ENCODE measurements at regions not wholly inside any gene's neighbourhood (a gene's known extent, or its start where the extent isn't known, plus 50 kb on each side); places are given as distances from the start of the nearest gene placed in this dataset.
"Not testable (repeated sequence)": the region's sequence is repeated elsewhere in the genome, so short reads cannot be mapped to it uniquely, and the experiment has no call there.

DNA sequence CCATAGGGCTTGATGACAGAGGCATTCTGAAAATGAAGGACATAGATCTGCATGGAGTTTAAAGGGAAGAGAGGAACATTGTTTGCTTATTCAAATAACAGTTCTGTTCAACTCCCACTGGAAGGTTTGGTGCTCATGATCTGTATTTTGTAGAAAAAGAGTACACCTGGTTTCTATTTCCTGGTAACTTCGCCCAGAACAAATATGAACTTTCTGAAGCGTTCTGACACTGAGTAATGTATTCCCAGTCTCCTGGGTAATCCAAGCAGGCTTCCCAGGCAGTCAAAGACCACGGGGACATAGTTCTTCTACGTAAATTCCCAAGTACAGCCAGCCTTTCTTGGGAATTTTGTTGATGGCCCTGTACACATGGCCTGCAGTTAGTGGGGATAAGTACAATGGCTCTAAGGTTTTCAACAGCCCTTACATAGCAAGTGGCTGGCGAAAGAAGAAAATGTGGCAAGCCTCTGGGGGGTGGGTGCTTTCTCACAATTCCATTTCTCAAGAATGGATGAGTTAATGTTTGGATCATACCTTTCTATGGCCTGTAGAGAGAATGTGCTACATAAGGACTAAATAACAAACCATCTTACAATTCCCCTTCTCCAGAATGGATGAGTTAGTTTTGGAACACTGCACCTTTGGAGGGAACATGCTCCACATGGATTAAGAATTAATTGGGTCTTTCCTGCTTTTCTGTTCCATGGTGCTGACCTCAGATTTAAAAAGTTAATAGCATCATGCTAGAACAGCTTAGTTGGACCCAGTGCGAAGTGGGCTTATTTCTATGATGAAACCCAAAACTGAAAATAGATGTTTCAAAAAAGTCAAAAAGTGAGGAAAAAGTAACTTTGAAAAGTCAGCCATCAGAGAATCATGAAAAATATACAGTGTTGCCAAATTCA is 52.7 kb downstream of the COL6A6 start:
- no peaks in the 10 kb centered on the region for H3K36me3 ChIP-seq
- H3K4me1 ChIP-seq = no peaks in the 10 kb centered on the region
- whole genome bisulfite sequencing, 2 donors = 69 to 73% methylated on average over 6 of the region's 6 CpGs

DNA sequence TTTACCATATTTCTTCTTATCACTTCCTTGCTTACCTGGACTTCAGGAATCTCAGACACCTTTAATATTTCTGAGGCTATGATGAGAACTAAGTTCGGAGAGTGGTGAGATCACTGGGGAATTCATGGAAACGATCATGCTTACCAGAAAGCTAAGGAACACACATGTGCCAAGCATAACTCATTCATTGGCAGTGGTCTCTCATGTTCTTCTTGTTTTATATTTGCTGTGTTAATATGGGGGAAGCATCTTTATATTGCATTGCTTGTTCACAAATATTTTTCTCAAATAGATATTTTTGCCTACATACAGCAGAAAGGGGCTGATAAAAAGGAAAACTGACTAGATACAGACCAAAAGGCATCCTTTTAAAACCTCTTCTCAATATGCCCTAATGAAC is 55.8 kb downstream of the COL6A6 start:
- H3K4me1 ChIP-seq = peaks cover 0 to 6% (median 0%) of the 10 kb centered on the region in 4 donors
- H3K4me3 ChIP-seq = no peak overlapping the region
- no peak overlapping the region for H3K27ac ChIP-seq
- H3K27me3 ChIP-seq = no peaks in the 10 kb centered on the region
- TF ChIP-seq, protein P1, sequence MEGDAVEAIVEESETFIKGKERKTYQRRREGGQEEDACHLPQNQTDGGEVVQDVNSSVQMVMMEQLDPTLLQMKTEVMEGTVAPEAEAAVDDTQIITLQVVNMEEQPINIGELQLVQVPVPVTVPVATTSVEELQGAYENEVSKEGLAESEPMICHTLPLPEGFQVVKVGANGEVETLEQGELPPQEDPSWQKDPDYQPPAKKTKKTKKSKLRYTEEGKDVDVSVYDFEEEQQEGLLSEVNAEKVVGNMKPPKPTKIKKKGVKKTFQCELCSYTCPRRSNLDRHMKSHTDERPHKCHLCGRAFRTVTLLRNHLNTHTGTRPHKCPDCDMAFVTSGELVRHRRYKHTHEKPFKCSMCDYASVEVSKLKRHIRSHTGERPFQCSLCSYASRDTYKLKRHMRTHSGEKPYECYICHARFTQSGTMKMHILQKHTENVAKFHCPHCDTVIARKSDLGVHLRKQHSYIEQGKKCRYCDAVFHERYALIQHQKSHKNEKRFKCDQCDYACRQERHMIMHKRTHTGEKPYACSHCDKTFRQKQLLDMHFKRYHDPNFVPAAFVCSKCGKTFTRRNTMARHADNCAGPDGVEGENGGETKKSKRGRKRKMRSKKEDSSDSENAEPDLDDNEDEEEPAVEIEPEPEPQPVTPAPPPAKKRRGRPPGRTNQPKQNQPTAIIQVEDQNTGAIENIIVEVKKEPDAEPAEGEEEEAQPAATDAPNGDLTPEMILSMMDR (IDR thresholded peaks at IDR 0.05) = no peak
- TF ChIP-seq EP300 (IDR thresholded peaks at IDR 0.05) = no peak
- no peak for TF ChIP-seq POLR2A (IDR thresholded peaks at IDR 0.05)
- no peaks in the 10 kb centered on the region for H3K36me3 ChIP-seq
- DNase-seq (ENCODE audit: low spot score in 2 of 2) = no peak
- 48 to 60% methylated on average over 2 of the region's 2 CpGs for WGBS, 2 donors
- no peaks in the 10 kb centered on the region for H3K9me3 ChIP-seq

More for the DNA sequence above, 52.7 kb downstream of the COL6A6 start:
- DNase-seq (ENCODE audit: low spot score in 2 of 2) = no peak
- H3K4me3 ChIP-seq = no peak overlapping the region
- no peaks in the 10 kb centered on the region for H3K9me3 ChIP-seq
- H3K27me3 ChIP-seq = no peaks in the 10 kb centered on the region
- H3K27ac ChIP-seq = no peak overlapping the region
- TF ChIP-seq, protein P1 (IDR thresholded peaks at IDR 0.05) = no peak
- TF ChIP-seq POLR2A (IDR thresholded peaks at IDR 0.05) (no peak), EP300 (IDR thresholded peaks at IDR 0.05) (no peak)

DNA sequence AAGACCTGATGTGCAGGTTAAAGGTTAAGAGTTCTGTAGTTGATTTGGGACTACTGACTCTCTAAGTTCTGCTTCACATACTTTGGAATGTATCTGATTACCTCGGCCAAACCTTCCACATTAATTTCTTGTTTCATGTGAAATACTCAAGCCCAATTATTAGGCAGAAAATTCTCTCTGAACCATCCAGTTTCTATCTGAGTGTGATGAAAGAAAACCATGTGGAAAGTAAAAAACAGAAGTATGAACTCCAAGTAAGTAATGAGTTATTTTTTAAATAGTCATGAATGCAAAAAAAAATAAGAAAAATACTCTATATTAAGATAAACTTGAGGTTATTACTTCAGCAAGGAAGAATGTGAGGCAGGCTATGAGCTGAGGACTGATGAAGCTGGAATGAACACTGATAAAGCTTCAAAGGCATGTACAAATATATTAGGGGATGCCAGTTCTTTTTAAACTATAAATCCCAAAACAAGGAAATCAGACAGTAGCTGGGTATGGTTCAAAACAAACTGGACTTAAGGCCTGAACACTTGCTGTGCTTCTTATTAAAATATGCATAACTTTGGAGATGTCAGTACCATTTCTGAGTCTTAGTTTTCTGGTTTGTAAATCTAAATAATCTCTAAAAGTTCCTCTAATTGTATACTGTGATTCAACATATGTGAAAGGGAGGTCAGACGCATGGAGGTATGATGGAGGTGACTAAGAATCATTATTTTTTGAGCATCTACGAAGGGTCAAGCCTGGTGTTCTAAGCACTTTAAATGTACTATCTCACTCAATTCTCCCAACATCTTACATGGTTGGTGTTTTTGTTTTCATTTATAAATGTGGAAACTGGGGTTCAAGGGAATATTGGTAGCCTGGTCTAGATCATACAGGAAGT is 59.6 kb downstream of the COL6A6 start:
- no peaks in the 10 kb centered on the region for H3K9me3 ChIP-seq
- WGBS, 2 donors = 68% methylated on average over 3 of the region's 3 CpGs
- H3K27ac ChIP-seq = no peak overlapping the region
- no peaks in the 10 kb centered on the region for H3K27me3 ChIP-seq
- no peak for DNase-seq (ENCODE audit: low spot score in 2 of 2)
- no peaks in the 10 kb centered on the region for H3K36me3 ChIP-seq
- H3K4me3 ChIP-seq = no peak overlapping the region
- TF ChIP-seq EP300 (IDR thresholded peaks at IDR 0.05) (no peak), POLR2A (IDR thresholded peaks at IDR 0.05) (no peak)
- TF ChIP-seq, protein P1 (IDR thresholded peaks at IDR 0.05) = no peak
- H3K4me1 ChIP-seq = peaks cover 0 to 6% (median 0%) of the 10 kb centered on the region in 4 donors

DNA sequence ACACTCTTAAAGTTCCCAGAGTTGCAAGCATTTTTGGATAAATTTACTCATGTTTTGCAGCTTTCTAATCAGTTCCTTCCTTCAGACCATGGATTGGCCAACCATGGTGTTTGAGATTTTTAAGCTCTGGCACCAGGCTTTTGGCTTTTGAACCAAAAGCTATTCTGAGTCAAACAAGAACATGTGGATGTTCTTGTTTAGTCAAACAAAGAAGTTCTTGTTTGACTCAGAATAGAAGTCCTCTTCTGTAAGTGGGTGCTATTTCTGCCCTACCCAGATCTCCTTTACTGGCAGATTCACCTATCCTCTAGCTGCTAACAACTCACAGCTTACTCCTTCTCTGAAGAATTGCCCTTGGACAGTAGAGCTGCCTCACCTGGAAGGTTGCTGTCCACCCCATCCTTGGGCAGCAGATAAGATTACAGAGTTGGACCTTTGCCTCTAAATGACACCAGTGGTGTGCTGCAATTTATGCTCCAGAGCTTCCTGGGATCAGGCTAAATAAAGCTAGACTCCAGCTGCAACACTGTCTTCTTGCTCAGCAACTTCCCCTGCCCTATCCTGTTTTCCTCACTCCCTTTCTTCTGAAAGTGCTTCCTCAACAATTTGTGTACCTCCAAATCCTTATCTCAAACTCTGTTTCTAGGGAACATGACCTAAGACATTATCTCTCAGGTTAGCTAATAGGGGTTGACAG is 65.6 kb downstream of the COL6A6 start:
- no peak overlapping the region for H3K27ac ChIP-seq

DNA sequence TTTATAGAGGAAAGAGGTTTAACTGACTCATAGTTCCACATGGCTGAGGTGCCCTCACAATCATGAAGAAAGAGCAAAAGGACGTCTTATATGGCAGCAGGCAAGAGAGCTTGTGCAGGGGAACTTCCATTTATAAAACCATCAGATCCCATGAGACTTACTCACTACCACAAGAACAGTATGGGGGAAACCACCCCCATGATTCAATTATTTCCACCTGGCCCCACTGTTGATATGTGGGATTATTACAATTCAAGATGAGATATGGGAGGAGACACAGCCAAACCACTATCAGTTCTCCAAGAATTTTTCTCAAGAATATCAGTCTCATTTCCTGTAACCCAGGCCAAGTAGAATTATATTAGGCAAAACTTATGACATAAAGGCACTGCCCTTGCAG is 77.8 kb downstream of the COL6A6 start:
- not testable (repeated sequence) for H3K9me3 ChIP-seq; H3K27me3 ChIP-seq; H3K4me1 ChIP-seq; DNase-seq (ENCODE audit: low spot score in 2 of 2); H3K36me3 ChIP-seq; H3K4me3 ChIP-seq; H3K27ac ChIP-seq
- WGBS, 2 donors = 64 to 74% methylated on average over 1 of the region's 1 CpG

More for the DNA sequence above, 65.6 kb downstream of the COL6A6 start:
- Histone ChIP-seq H3K36me3 (no peaks in the 10 kb centered on the region), H3K4me3 (no peak overlapping the region), H3K27me3 (no peaks in the 10 kb centered on the region), H3K4me1 (peaks cover 0 to 6% (median 0%) of the 10 kb centered on the region in 4 donors), H3K9me3 (no peaks in the 10 kb centered on the region)
- no peak for DNase-seq (ENCODE audit: low spot score in 2 of 2)
- no peak for TF ChIP-seq POLR2A (IDR thresholded peaks at IDR 0.05)
- TF ChIP-seq, protein P1 (IDR thresholded peaks at IDR 0.05) = no peak
- TF ChIP-seq EP300 (IDR thresholded peaks at IDR 0.05) = no peak
